OCI-LY7 (cell line): ENCODE measurements at regions not wholly inside any gene's neighbourhood (a gene's known extent, or its start where the extent isn't known, plus 50 kb on each side); places are given as distances from the start of the nearest gene placed in this dataset.

Experiments used
- CTCF ChIP-seq: fragments of 200-600 bp; sonication (generic); conservative IDR thresholded peaks from 2 replicates; pipeline ENCODE4 v1.5.1; 2014; ENCODE audit warnings: mild to moderate bottlenecking, antibody characterized with exemption, low read length, moderate library complexity, mixed read lengths
- EZH2phosphoT487 ChIP-seq: fragments of 200-600 bp; sonication (generic); IDR thresholded peaks from 2 replicates; pipeline ENCODE4 v1.6.1; 2018; ENCODE audit warnings: low read depth, borderline replicate concordance, mild to moderate bottlenecking, mixed run types, antibody characterized with exemption, low read length, moderate library complexity, mixed read lengths

DNA sequence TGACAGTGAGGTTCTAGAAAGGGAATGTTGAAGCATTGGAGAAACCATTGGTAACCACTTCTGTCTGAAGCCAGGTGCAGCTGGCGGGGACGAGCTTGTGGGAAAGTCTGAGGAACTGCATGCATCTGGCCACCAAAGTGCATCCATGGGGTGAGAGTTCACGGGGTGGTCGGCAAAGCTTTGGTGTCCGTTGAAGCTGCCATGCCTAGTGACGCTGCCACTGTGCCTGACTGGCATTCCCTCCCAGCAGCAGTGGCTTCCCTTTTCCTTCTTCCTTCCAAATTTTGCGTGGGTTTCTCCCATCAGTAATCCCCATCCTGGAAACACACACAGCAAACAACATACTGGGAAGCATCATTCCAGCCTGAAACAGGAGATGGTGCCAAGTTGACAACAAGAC lies 145.7 kb upstream of the ALDH1B1 start:
- TF ChIP-seq CTCF (no peak), EZH2phosphoT487 (no peak)
